Testis (tissue), 2 donors: ENCODE measurements at regions not wholly inside any gene's neighbourhood (a gene's known extent, or its start where the extent isn't known, plus 50 kb on each side); places are given as distances from the start of the nearest gene placed in this dataset.

ENCODE experiments used
- CTCF ChIP-seq, 3 experiments: fragments of 450-650 bp in 2 of 3; fragments of 200-600 bp in 1 of 3; sonication (generic) in 1 of 3; IDR thresholded peaks; one replicate each; pipeline ENCODE4 v1.5.1; 2016 to 2019; ENCODE audit warnings: antibody characterized with exemption in 3 of 3, mild to moderate bottlenecking in 2 of 3, moderate library complexity in 1 of 3
- POLR2A ChIP-seq: fragments of 450-650 bp; IDR thresholded peaks from one replicate; pipeline ENCODE4 v1.6.1; 2017; ENCODE audit warnings: antibody characterized with exemption, mild to moderate bottlenecking, moderate library complexity

GRCh38 chr1:190563230-190563629 is 85.6 kb upstream of the BRINP3 start:
- TF ChIP-seq CTCF (IDR thresholded peaks at IDR 0.05) (no peak), POLR2A (no peak)
